Progenitor cell of endocrine pancreas (in vitro differentiated cells): ENCODE measurements at regions not wholly inside any gene's neighbourhood (a gene's known extent, or its start where the extent isn't known, plus 50 kb on each side); places are given as distances from the start of the nearest gene placed in this dataset.

Source experiments
- DNase-seq: peaks from one replicate; pipeline ENCODE4 v3.0.0; 2021; ENCODE audit warnings: low spot score; ENCODE audit not compliant: unreplicated experiment
- H3K27ac Mint-ChIP-seq: 2 replicates; pipeline ENCODE4 v1.8.0; 2021; ENCODE audit warnings: mild to moderate bottlenecking, moderate library complexity, mixed read lengths
- H3K27me3 Mint-ChIP-seq: 2 replicates; pipeline ENCODE4 v1.8.0; 2021; ENCODE audit warnings: mixed read lengths
- H3K36me3 Mint-ChIP-seq: 2 replicates; pipeline ENCODE4 v1.8.0; 2022; ENCODE audit warnings: mixed read lengths; ENCODE audit not compliant: insufficient read depth
- H3K4me1 Mint-ChIP-seq: 2 replicates; pipeline ENCODE4 v1.8.0; 2021; ENCODE audit warnings: low read depth, mixed read lengths
- H3K4me3 Mint-ChIP-seq: 2 replicates; pipeline ENCODE4 v1.8.0; 2021; ENCODE audit warnings: low read depth, mild to moderate bottlenecking, moderate library complexity, mixed read lengths
- H3K9me3 Mint-ChIP-seq: 2 replicates; pipeline ENCODE4 v1.8.0; 2021; ENCODE audit warnings: low read depth, mixed read lengths
- CTCF ChIP-seq: fragments of 200-600 bp; sonication (generic); IDR thresholded peaks from one replicate; pipeline ENCODE4 v1.5.0; 2021; ENCODE audit warnings: antibody characterized with exemption, mild to moderate bottlenecking; ENCODE audit not compliant: unreplicated experiment

- H3K27me3 Mint-ChIP-seq = peaks cover 2% of the 10 kb centered on the region
Measured at GRCh38 chr9:109971226-109971625, 191.2 kb downstream of the PALM2AKAP2 start.

GRCh38 chr9:109972026-109972882 is 192.3 kb downstream of the PALM2AKAP2 start:
- Mint-ChIP-seq H3K9me3 (no peaks in the 10 kb centered on the region), H3K27me3 (peaks cover 4% of the 10 kb centered on the region), H3K4me3 (no peak overlapping the region), H3K4me1 (no peaks in the 10 kb centered on the region), H3K27ac (no peak overlapping the region), H3K36me3 (no peaks in the 10 kb centered on the region)
- no peak for TF ChIP-seq CTCF
- no peak for DNase-seq

More at GRCh38 chr9:109971226-109971625, 191.2 kb downstream of the PALM2AKAP2 start:
- H3K9me3 Mint-ChIP-seq = no peaks in the 10 kb centered on the region
- no peak overlapping the region for H3K4me3 Mint-ChIP-seq
- no peaks in the 10 kb centered on the region for H3K36me3 Mint-ChIP-seq
- DNase-seq = no peak
- no peak overlapping the region for H3K27ac Mint-ChIP-seq
- TF ChIP-seq CTCF = no peak
- no peaks in the 10 kb centered on the region for H3K4me1 Mint-ChIP-seq

GRCh38 chr9:109973336-109973735 is 193.3 kb downstream of the PALM2AKAP2 start:
- no peak for TF ChIP-seq CTCF
- no peak for DNase-seq
- Mint-ChIP-seq H3K4me1 (no peaks in the 10 kb centered on the region), H3K36me3 (no peaks in the 10 kb centered on the region), H3K27me3 (peaks cover 8% of the 10 kb centered on the region), H3K9me3 (no peaks in the 10 kb centered on the region), H3K27ac (no peak overlapping the region), H3K4me3 (no peak overlapping the region)

- no peaks in the 10 kb centered on the region for H3K9me3 Mint-ChIP-seq
- no peak for TF ChIP-seq CTCF
Measured at GRCh38 chr9:109974143-109974917, 194.3 kb downstream of the PALM2AKAP2 start.

GRCh38 chr9:109974918-109975276 is 194.9 kb downstream of the PALM2AKAP2 start:
- no peak for TF ChIP-seq CTCF
- peaks cover 10% of the 10 kb centered on the region for H3K27me3 Mint-ChIP-seq
- no peak for DNase-seq
- no peaks in the 10 kb centered on the region for H3K36me3 Mint-ChIP-seq
- H3K4me1 Mint-ChIP-seq = no peaks in the 10 kb centered on the region
- H3K27ac Mint-ChIP-seq = no peak overlapping the region
- no peaks in the 10 kb centered on the region for H3K9me3 Mint-ChIP-seq
- no peak overlapping the region for H3K4me3 Mint-ChIP-seq

More at GRCh38 chr9:109974143-109974917, 194.3 kb downstream of the PALM2AKAP2 start:
- Mint-ChIP-seq H3K27ac (no peak overlapping the region), H3K4me1 (no peaks in the 10 kb centered on the region), H3K4me3 (no peak overlapping the region), H3K36me3 (no peaks in the 10 kb centered on the region), H3K27me3 (peaks cover 8% of the 10 kb centered on the region)
- no peak for DNase-seq
